H1 (cell line): ENCODE measurements at regions not wholly inside any gene's neighbourhood (a gene's known extent, or its start where the extent isn't known, plus 50 kb on each side); places are given as distances from the start of the nearest gene placed in this dataset.

Source experiments
- CTCF ChIA-PET: fragments of 300-600 bp; sonication (Branson Sonifier 250); formaldehyde crosslinking; loops from one replicate; lab custom pipeline; 2021; ENCODE audit not compliant: partially characterized antibody; lab: Charles Lee
- POLR2A ChIA-PET: fragments of 300-600 bp; sonication (Branson Sonifier 250); formaldehyde crosslinking; loops from one replicate; lab custom pipeline; 2021; ENCODE audit warnings: inconsistent platforms; ENCODE audit not compliant: partially characterized antibody; lab: Charles Lee
- DNase-seq, 2 experiments: peaks; one replicate each; pipeline versions ENCODE4 v3.0.0 to v3.0.0-alpha.2; 2010 to 2022; ENCODE audit warnings: low spot score in 2 of 2, low read depth in 1 of 2, mixed read lengths in 1 of 2
- FAIRE-seq: peaks from 2 replicates; lab custom pipeline; 2011; peaks lifted over from hg19 to GRCh38; lab: Jason Lieb, UNC
- H2AFZ ChIP-seq: 2 replicates; pipeline ENCODE4 v1.8.1; 2012; ENCODE audit warnings: low read length, inconsistent platforms
- H2AK5ac ChIP-seq: 2 replicates; pipeline ENCODE4 v1.6.1; 2013; ENCODE audit warnings: low read depth, low read length
- H2BK120ac ChIP-seq: replicated peaks from 2 replicates; pipeline ENCODE3; 2013; ENCODE audit warnings: low read depth, low read length, inconsistent platforms
- H2BK12ac ChIP-seq: 2 replicates; pipeline ENCODE4 v1.6.1; 2013; ENCODE audit warnings: low read depth, low read length
- H2BK15ac ChIP-seq: 2 replicates; pipeline ENCODE4 v1.6.1; 2013; ENCODE audit warnings: low read length
- H2BK20ac ChIP-seq: 2 replicates; pipeline ENCODE4 v1.6.1; 2013; ENCODE audit warnings: low read length
- H2BK5ac ChIP-seq: 2 replicates; pipeline ENCODE4 v1.6.1; 2013; ENCODE audit warnings: low read depth, low read length
- H3K14ac ChIP-seq: 2 replicates; pipeline ENCODE4 v1.6.1; 2013; ENCODE audit warnings: inconsistent platforms; ENCODE audit not compliant: insufficient read length
- H3K18ac ChIP-seq: 2 replicates; pipeline ENCODE4 v1.6.1; 2013; ENCODE audit warnings: low read length; ENCODE audit errors: extremely low read depth
- H3K23ac ChIP-seq: 2 replicates; pipeline ENCODE4 v1.6.1; 2013; ENCODE audit warnings: inconsistent platforms; ENCODE audit not compliant: insufficient read length
- H3K23me2 ChIP-seq: 2 replicates; pipeline ENCODE4 v1.6.1; 2013; ENCODE audit warnings: low read depth, low read length
- H3K27ac ChIP-seq: 2 replicates; pipeline ENCODE4 v1.6.1; 2011; ENCODE audit warnings: low read depth, low read length, inconsistent platforms
- H3K27me3 ChIP-seq, 4 experiments: replicated peaks in 1 of 4; 1 replicate in 1 of 4; 2 replicates in 3 of 4; pipeline versions ENCODE4 v1.6.1 to v1.8.1; 2011 to 2013; ENCODE audit warnings: low read length in 3 of 4, mild to moderate bottlenecking in 3 of 4, inconsistent platforms in 2 of 4, mixed read lengths in 2 of 4, moderate library complexity in 1 of 4; ENCODE audit not compliant: control insufficient read depth in 3 of 4, insufficient read depth in 3 of 4; ENCODE audit errors: extremely low read depth in 1 of 4
- H3K36me3 ChIP-seq, 4 experiments: 2 replicates each; pipeline versions ENCODE4 v1.6.1 to v1.8.1; 2011 to 2013; ENCODE audit warnings: mild to moderate bottlenecking in 4 of 4, low read length in 3 of 4, moderate library complexity in 2 of 4, control low read depth in 1 of 4, inconsistent platforms in 1 of 4; ENCODE audit not compliant: insufficient read depth in 4 of 4, control insufficient read depth in 2 of 4
- H3K4ac ChIP-seq: replicated peaks from 2 replicates; pipeline ENCODE3; 2013; ENCODE audit warnings: low read length, low read depth, mixed read lengths, inconsistent platforms; ENCODE audit not compliant: insufficient read length
- H3K4me1 ChIP-seq, 4 experiments: replicated peaks in 1 of 4; 1 replicate in 1 of 4; 2 replicates in 3 of 4; pipeline versions ENCODE4 v1.6.1 to v1.8.1; 2011 to 2013; ENCODE audit warnings: low read length in 3 of 4, inconsistent platforms in 2 of 4, mixed read lengths in 1 of 4; ENCODE audit not compliant: insufficient read depth in 4 of 4, control insufficient read depth in 3 of 4
- H3K4me2 ChIP-seq, 2 experiments: 2 replicates each; pipeline versions ENCODE4 v1.6.1 to v1.8.1; 2011 to 2013; ENCODE audit warnings: low read depth in 2 of 2, low read length in 2 of 2, control low read depth in 1 of 2, inconsistent platforms in 1 of 2, mild to moderate bottlenecking in 1 of 2; ENCODE audit not compliant: insufficient read depth in 1 of 2
- H3K4me3 ChIP-seq, 4 experiments: fragments of 200-600, 300-600 bp in 1 of 4; sonication (generic), shearing (Covaris generic), sonication (Bioruptor Twin) in 1 of 4; 2 replicates each; pipeline versions ENCODE4 v1.5.1 to v1.8.1; 2011 to 2016; ENCODE audit warnings: low read length in 4 of 4, low read depth in 3 of 4, control low read depth in 2 of 4, inconsistent platforms in 2 of 4, mild to moderate bottlenecking in 2 of 4, mixed read lengths in 1 of 4, moderate library complexity in 1 of 4; ENCODE audit not compliant: insufficient read depth in 2 of 4; ENCODE audit errors: extremely low read depth in 1 of 4
- H3K56ac ChIP-seq: replicated peaks from 2 replicates; pipeline ENCODE3; 2013; ENCODE audit warnings: low read depth, mild to moderate bottlenecking, mixed read lengths, low read length, inconsistent platforms; ENCODE audit not compliant: insufficient read length
- H3K79me1 ChIP-seq: 2 replicates; pipeline ENCODE4 v1.6.1; 2013; ENCODE audit warnings: low read depth, low read length, control low read depth
- H3K79me2 ChIP-seq, 2 experiments: 2 replicates each; pipeline versions ENCODE4 v1.6.1 to v1.8.1; 2012 to 2013; ENCODE audit warnings: low read length in 2 of 2, mild to moderate bottlenecking in 2 of 2, inconsistent platforms in 1 of 2; ENCODE audit not compliant: insufficient read depth in 2 of 2, control insufficient read depth in 1 of 2
- H3K9ac ChIP-seq, 4 experiments: replicated peaks in 1 of 4; 1 replicate in 1 of 4; 2 replicates in 3 of 4; pipeline versions ENCODE4 v1.6.1 to v1.8.1; 2011 to 2013; ENCODE audit warnings: low read depth in 3 of 4, low read length in 3 of 4, control low read depth in 2 of 4, mild to moderate bottlenecking in 2 of 4, moderate library complexity in 2 of 4, inconsistent platforms in 1 of 4; ENCODE audit errors: extremely low read depth in 1 of 4
- H3K9me3 ChIP-seq, 2 experiments: 2 replicates each; pipeline versions ENCODE4 v1.6.1 to v1.8.1; 2012 to 2013; ENCODE audit warnings: mild to moderate bottlenecking in 2 of 2, moderate library complexity in 2 of 2, control low read depth in 1 of 2, inconsistent platforms in 1 of 2, low read depth in 1 of 2, low read length in 1 of 2, mixed read lengths in 1 of 2; ENCODE audit not compliant: insufficient read depth in 2 of 2
- H4K20me1 ChIP-seq, 2 experiments: replicated peaks in 1 of 2; 2 replicates each; pipeline versions ENCODE3 to v1.8.1; 2011 to 2013; ENCODE audit warnings: inconsistent platforms in 2 of 2, low read length in 2 of 2, mild to moderate bottlenecking in 1 of 2; ENCODE audit not compliant: insufficient read depth in 2 of 2, control insufficient read depth in 1 of 2
- H4K5ac ChIP-seq: 2 replicates; pipeline ENCODE4 v1.6.1; 2013; ENCODE audit warnings: low read length, low read depth, mixed read lengths, inconsistent platforms; ENCODE audit not compliant: insufficient read length
- H4K8ac ChIP-seq: 2 replicates; pipeline ENCODE4 v1.8.0; 2013; ENCODE audit warnings: mild to moderate bottlenecking, moderate library complexity, low read length, inconsistent platforms; ENCODE audit not compliant: insufficient read depth; ENCODE audit errors: extremely low read depth
- H4K91ac ChIP-seq: replicated peaks from 2 replicates; pipeline ENCODE3; 2013; ENCODE audit warnings: low read length, mixed read lengths, inconsistent platforms; ENCODE audit not compliant: insufficient read length
- ATF2 ChIP-seq: IDR thresholded peaks from 2 replicates; pipeline ENCODE4 v1.6.1; 2012; ENCODE audit warnings: low read length, inconsistent platforms
- CHD2 ChIP-seq: IDR thresholded peaks from 2 replicates; pipeline ENCODE4 v1.6.1; 2012; ENCODE audit warnings: low read length, improper control_type of control experiment
- CREB1 ChIP-seq: IDR thresholded peaks from 2 replicates; pipeline ENCODE4 v1.6.1; 2012; ENCODE audit warnings: inconsistent platforms
- E2F6 ChIP-seq: IDR thresholded peaks from 2 replicates; pipeline ENCODE4 v1.6.1; 2012; ENCODE audit warnings: inconsistent platforms
- POLR2A ChIP-seq, 2 experiments: IDR thresholded peaks; 1 replicate in 1 of 2; 2 replicates in 1 of 2; pipeline ENCODE4 v1.6.1; 2011; ENCODE audit warnings: low read depth in 2 of 2, low read length in 2 of 2, mild to moderate bottlenecking in 2 of 2; ENCODE audit errors: control extremely low read depth in 1 of 2
- RBBP5 ChIP-seq: IDR thresholded peaks from 2 replicates; pipeline ENCODE4 v1.7.1; 2012; ENCODE audit warnings: low read depth, mild to moderate bottlenecking, inconsistent platforms, low read length, moderate library complexity, borderline replicate concordance
- SAP30 ChIP-seq: fragments of 300-600 bp; sonication (generic); IDR thresholded peaks from 2 replicates; pipeline ENCODE4 v1.7.1; 2012; ENCODE audit warnings: low read length, moderate library complexity, mild to moderate bottlenecking, inconsistent platforms; ENCODE audit not compliant: insufficient read depth, insufficient replicate concordance
- SIN3A ChIP-seq, 2 experiments: IDR thresholded peaks in 1 of 2; conservative IDR thresholded peaks in 1 of 2; 2 replicates each; pipeline ENCODE4 v1.6.1; 2011 to 2012; ENCODE audit warnings: low read length in 2 of 2, improper control_type of control experiment in 1 of 2, low read depth in 1 of 2, mild to moderate bottlenecking in 1 of 2
- TBP ChIP-seq: IDR thresholded peaks from 2 replicates; pipeline ENCODE4 v1.6.1; 2011; ENCODE audit warnings: low read depth, low read length, improper control_type of control experiment
- YY1 ChIP-seq: IDR thresholded peaks from 2 replicates; pipeline ENCODE4 v1.6.1; 2011; ENCODE audit warnings: low read depth, mild to moderate bottlenecking, low read length
- WGBS, 2 experiments: shearing (Covaris generic) in 1 of 2; methylation state at CpG; one replicate each; pipeline versions ENCODE4 v1.1.6 to v1.1.7; 2013 to 2015; ENCODE audit warnings: low lambda C conversion rate in 2 of 2, mixed read lengths in 2 of 2, inconsistent platforms in 1 of 2, low coverage in 1 of 2, missing lambda C conversion rate in 1 of 2; ENCODE audit not compliant: insufficient replicate concordance in 2 of 2, insufficient coverage in 1 of 2, insufficient read length in 1 of 2; ENCODE audit errors: extremely low coverage in 1 of 2, missing lambda C conversion rate in 1 of 2; 5-methylcytosine and 5-hydroxymethylcytosine counted together

- Histone ChIP-seq H3K4me3 (no peak overlapping the region), H3K9me3 (0 out of 4 replicates have a peak, but pooled peaks cover 0 to 2% of the 10 kb centered on the region in 2 experiments), H4K20me1 (no peaks in the 10 kb centered on the region), H3K4ac (no peak overlapping the region), H2AK5ac (no peak overlapping the region), H4K91ac (no peak overlapping the region), H3K18ac (no peak overlapping the region), H3K4me1 (no peaks in the 10 kb centered on the region), H3K56ac (no peak overlapping the region), H3K4me2 (no peak overlapping the region), H3K27ac (no peak overlapping the region), H4K8ac (no peak overlapping the region), H3K27me3 (no peaks in the 10 kb centered on the region), H3K23me2 (no peaks in the 10 kb centered on the region), H3K79me2 (no peaks in the 10 kb centered on the region), H2BK15ac (no peak overlapping the region), H3K23ac (no peak overlapping the region), H2BK120ac (no peak overlapping the region), H2BK5ac (no peak overlapping the region), H3K14ac (no peak overlapping the region), H2AFZ (no peak overlapping the region), H4K5ac (no peak overlapping the region), H3K36me3 (no peaks in the 10 kb centered on the region), H2BK20ac (no peak overlapping the region), H3K79me1 (no peaks in the 10 kb centered on the region), H3K9ac (no peak overlapping the region), H2BK12ac (no peak overlapping the region)
- DNase-seq (no peak), FAIRE-seq (no peak)
- ChIA-PET POLR2A (no interaction called here), CTCF (interaction anchor here (1.5 to 3.9 kb wide), 3 partner anchors 11 to 255 kb away, joined by 3 to 27 read pairs (median 4); no protein-coding TSS in a partner anchor)
- WGBS, 2 experiments: 94% methylated on average over 1 of the region's 1 CpG; no CpG with 5 or more reads in 1 of the 2 experiments
- TF ChIP-seq POLR2A (IDR thresholded peaks at IDR 0.05; ENCODE audit: control extremely low read depth in 1 of 2, low read depth in 2 of 2, low read length in 2 of 2) (no peak), SAP30 (no peak), E2F6 (no peak), CHD2 (no peak), TBP (no peak), SIN3A (conservative IDR thresholded peaks at IDR 0.05 in 1 of 2, IDR thresholded peaks at IDR 0.05 in 1 of 2; ENCODE audit: low read depth in 1 of 2, low read length in 2 of 2) (no peak), CREB1 (no peak), ATF2 (no peak), RBBP5 (no peak), YY1 (no peak)
Observed at GRCh38 chr12:30144777-30145683, 361.3 kb upstream of the TMTC1 start.
